ENCODE measurements at regions not wholly inside any gene's neighbourhood (a gene's known extent, or its start where the extent isn't known, plus 50 kb on each side); places are given as distances from the start of the nearest gene placed in this dataset.

DNA sequence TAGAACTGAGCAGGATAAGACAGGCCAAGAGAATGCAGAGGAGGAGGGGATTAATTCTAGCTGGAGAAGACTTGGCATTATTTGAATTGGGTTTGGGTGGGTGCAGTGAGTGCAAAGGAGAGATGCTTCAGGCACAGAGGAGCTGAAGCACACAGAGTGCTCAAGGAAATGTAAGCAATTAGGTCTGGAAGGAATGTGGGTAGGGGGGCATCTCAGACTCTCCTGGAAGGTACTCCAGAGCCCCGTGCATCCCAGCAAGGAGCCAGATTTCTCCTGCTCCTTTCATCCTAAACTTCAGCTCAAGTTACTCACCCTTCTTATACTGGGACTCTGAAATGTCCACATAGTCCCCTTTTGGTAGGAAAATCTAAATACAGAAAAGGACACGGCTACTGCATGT, 143.6 kb upstream of the PFN2 start:
- no peak for TF ChIP-seq KAT7 (CRISPR knock-in tag; IDR thresholded peaks at IDR 0.05; ENCODE audit: borderline replicate concordance)
- TF ChIP-seq, protein P1, sequence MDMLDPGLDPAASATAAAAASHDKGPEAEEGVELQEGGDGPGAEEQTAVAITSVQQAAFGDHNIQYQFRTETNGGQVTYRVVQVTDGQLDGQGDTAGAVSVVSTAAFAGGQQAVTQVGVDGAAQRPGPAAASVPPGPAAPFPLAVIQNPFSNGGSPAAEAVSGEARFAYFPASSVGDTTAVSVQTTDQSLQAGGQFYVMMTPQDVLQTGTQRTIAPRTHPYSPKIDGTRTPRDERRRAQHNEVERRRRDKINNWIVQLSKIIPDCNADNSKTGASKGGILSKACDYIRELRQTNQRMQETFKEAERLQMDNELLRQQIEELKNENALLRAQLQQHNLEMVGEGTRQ (CRISPR knock-in tag; IDR thresholded peaks at IDR 0.05) = no peak
- H3K27me3 ChIP-seq (ENCODE audit: control insufficient read depth in 2 of 2, insufficient read depth in 2 of 2, low read length in 2 of 2) = no peaks in the 10 kb centered on the region; a peak in 2 of 5 replicates
- CTCF ChIA-PET (ENCODE audit: low intra/inter-chr PET ratio) = no interaction called here
- no peak overlapping the region for H3K9ac ChIP-seq (ENCODE audit: insufficient read depth in 1 of 2, low read depth in 2 of 2, low read length in 2 of 2)
- H2AFZ ChIP-seq (ENCODE audit: low read depth, low read length) = no peak overlapping the region
- H3K9me3 ChIP-seq (replicated peaks; ENCODE audit: control insufficient read depth, insufficient read depth, low read depth, low read length) = no peaks in the 10 kb centered on the region
- ATAC-seq (no peak), FAIRE-seq (no peak), DNase-seq (ENCODE audit: extremely low read depth in 1 of 4, low spot score in 3 of 4) (no peak)
- in situ Hi-C loops (cut with MboI) = no loop called here
- WGBS (ENCODE audit: insufficient coverage, low coverage, missing lambda C conversion rate) = 0% methylated on average over 2 of the region's 2 CpGs
- H3K36me3 ChIP-seq (ENCODE audit: control insufficient read depth, insufficient read depth, low read length) = no peaks in the 10 kb centered on the region
- no TSS peak for BruUV-seq (replicated peaks)
- no peaks in the 10 kb centered on the region for H3K9me1 ChIP-seq (ENCODE audit: control insufficient read depth, insufficient read depth, low read length)
- no peaks in the 10 kb centered on the region for H3K4me1 ChIP-seq (replicated peaks in 1 of 2; ENCODE audit: control insufficient read depth in 2 of 2, insufficient read depth in 2 of 2, low read length in 2 of 2)
- no peak overlapping the region for H3K27ac ChIP-seq (ENCODE audit: extremely low read depth, low read depth, low read length)
- no peaks in the 10 kb centered on the region for H4K20me1 ChIP-seq (replicated peaks; ENCODE audit: control insufficient read depth, insufficient read depth, low read length)
- H3K79me2 ChIP-seq (ENCODE audit: control insufficient read depth, insufficient read depth, low read length) = no peaks in the 10 kb centered on the region
- H3K4me2 ChIP-seq (ENCODE audit: insufficient read depth, low read length) = no peak overlapping the region
- intact Hi-C loops (cut with micrococcal nuclease) = no loop called here
- POLR2A ChIA-PET = no interaction called here
- H3K4me3 ChIP-seq = no peak overlapping the region

DNA sequence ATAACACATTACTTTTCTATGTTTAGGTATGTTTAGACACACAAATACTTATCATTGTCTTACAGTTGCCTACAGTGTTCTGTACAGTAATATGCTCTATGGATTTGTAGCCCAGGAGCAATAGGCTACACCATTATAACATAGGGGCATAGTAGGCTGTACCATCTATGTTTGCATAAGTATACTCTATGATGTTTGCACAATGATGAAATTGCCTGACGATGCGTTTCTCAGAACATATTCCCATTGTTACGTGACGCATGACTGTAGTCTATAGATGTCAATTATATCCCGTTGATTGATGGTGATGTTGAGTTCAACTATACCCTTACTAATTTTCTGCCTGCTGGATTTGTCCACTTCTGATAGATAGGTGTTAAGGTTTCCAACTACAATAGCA, 139.4 kb upstream of the PFN2 start:
- ChIA-PET CTCF (ENCODE audit: low intra/inter-chr PET ratio) (no interaction called here), POLR2A (no interaction called here)
- H4K20me1 ChIP-seq (replicated peaks; ENCODE audit: control insufficient read depth, insufficient read depth, low read length) = no peaks in the 10 kb centered on the region
- WGBS (ENCODE audit: insufficient coverage, low coverage, missing lambda C conversion rate) = 0% methylated on average over 5 of the region's 5 CpGs
- H3K4me1 ChIP-seq (replicated peaks in 1 of 2; ENCODE audit: control insufficient read depth in 2 of 2, insufficient read depth in 2 of 2, low read length in 2 of 2) = no peaks in the 10 kb centered on the region
- H3K27ac ChIP-seq (ENCODE audit: extremely low read depth, low read depth, low read length) = no peak overlapping the region
- in situ Hi-C loops (cut with MboI) (no loop called here), intact Hi-C loops (cut with micrococcal nuclease) (no loop called here)
- ATAC-seq = no peak
- no peaks in the 10 kb centered on the region for H3K9me1 ChIP-seq (ENCODE audit: control insufficient read depth, insufficient read depth, low read length)
- no peak for FAIRE-seq
- H3K27me3 ChIP-seq (ENCODE audit: control insufficient read depth in 2 of 2, insufficient read depth in 2 of 2, low read length in 2 of 2) = no peaks in the 10 kb centered on the region; a peak in 2 of 5 replicates
- no peaks in the 10 kb centered on the region for H3K79me2 ChIP-seq (ENCODE audit: control insufficient read depth, insufficient read depth, low read length)
- H3K4me3 ChIP-seq = no peak overlapping the region
- no peak overlapping the region for H3K9ac ChIP-seq (ENCODE audit: insufficient read depth in 1 of 2, low read depth in 2 of 2, low read length in 2 of 2)
- H3K9me3 ChIP-seq (replicated peaks; ENCODE audit: control insufficient read depth, insufficient read depth, low read depth, low read length) = no peaks in the 10 kb centered on the region
- H2AFZ ChIP-seq (ENCODE audit: low read depth, low read length) = no peak overlapping the region
- H3K36me3 ChIP-seq (ENCODE audit: control insufficient read depth, insufficient read depth, low read length) = no peaks in the 10 kb centered on the region
- no peak for DNase-seq (ENCODE audit: extremely low read depth in 1 of 4, low spot score in 3 of 4)
- no peak overlapping the region for H3K4me2 ChIP-seq (ENCODE audit: insufficient read depth, low read length)
- TF ChIP-seq MXI1 (IDR thresholded peaks at IDR 0.05; ENCODE audit: low read depth, low read length) = no peak
- TF ChIP-seq, protein P2, sequence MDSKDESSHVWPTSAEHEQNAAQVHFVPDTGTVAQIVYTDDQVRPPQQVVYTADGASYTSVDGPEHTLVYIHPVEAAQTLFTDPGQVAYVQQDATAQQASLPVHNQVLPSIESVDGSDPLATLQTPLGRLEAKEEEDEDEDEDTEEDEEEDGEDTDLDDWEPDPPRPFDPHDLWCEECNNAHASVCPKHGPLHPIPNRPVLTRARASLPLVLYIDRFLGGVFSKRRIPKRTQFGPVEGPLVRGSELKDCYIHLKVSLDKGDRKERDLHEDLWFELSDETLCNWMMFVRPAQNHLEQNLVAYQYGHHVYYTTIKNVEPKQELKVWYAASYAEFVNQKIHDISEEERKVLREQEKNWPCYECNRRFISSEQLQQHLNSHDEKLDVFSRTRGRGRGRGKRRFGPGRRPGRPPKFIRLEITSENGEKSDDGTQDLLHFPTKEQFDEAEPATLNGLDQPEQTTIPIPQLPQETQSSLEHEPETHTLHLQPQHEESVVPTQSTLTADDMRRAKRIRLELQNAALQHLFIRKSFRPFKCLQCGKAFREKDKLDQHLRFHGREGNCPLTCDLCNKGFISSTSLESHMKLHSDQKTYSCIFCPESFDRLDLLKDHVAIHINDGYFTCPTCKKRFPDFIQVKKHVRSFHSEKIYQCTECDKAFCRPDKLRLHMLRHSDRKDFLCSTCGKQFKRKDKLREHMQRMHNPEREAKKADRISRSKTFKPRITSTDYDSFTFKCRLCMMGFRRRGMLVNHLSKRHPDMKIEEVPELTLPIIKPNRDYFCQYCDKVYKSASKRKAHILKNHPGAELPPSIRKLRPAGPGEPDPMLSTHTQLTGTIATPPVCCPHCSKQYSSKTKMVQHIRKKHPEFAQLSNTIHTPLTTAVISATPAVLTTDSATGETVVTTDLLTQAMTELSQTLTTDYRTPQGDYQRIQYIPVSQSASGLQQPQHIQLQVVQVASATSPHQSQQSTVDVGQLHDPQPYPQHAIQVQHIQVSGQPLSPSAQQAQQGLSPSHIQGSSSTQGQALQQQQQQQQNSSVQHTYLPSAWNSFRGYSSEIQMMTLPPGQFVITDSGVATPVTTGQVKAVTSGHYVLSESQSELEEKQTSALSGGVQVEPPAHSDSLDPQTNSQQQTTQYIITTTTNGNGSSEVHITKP (IDR thresholded peaks at IDR 0.05; ENCODE audit: partially characterized antibody) = peak; percentile 51
- TF ChIP-seq, protein P3, sequence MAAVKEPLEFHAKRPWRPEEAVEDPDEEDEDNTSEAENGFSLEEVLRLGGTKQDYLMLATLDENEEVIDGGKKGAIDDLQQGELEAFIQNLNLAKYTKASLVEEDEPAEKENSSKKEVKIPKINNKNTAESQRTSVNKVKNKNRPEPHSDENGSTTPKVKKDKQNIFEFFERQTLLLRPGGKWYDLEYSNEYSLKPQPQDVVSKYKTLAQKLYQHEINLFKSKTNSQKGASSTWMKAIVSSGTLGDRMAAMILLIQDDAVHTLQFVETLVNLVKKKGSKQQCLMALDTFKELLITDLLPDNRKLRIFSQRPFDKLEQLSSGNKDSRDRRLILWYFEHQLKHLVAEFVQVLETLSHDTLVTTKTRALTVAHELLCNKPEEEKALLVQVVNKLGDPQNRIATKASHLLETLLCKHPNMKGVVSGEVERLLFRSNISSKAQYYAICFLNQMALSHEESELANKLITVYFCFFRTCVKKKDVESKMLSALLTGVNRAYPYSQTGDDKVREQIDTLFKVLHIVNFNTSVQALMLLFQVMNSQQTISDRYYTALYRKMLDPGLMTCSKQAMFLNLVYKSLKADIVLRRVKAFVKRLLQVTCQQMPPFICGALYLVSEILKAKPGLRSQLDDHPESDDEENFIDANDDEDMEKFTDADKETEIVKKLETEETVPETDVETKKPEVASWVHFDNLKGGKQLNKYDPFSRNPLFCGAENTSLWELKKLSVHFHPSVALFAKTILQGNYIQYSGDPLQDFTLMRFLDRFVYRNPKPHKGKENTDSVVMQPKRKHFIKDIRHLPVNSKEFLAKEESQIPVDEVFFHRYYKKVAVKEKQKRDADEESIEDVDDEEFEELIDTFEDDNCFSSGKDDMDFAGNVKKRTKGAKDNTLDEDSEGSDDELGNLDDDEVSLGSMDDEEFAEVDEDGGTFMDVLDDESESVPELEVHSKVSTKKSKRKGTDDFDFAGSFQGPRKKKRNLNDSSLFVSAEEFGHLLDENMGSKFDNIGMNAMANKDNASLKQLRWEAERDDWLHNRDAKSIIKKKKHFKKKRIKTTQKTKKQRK (IDR thresholded peaks at IDR 0.05; ENCODE audit: borderline replicate concordance, low read depth, low read length) = no peak
- no TSS peak for BruUV-seq (replicated peaks)
